A673 (cell line): ENCODE measurements at regions not wholly inside any gene's neighbourhood (a gene's known extent, or its start where the extent isn't known, plus 50 kb on each side); places are given as distances from the start of the nearest gene placed in this dataset.

ENCODE experiments used
- EZH2 ChIP-seq: fragments of 200-600 bp; sonication (generic); IDR thresholded peaks from 2 replicates; pipeline ENCODE4 v1.6.1; 2017; ENCODE audit warnings: borderline replicate concordance, low read depth, mild to moderate bottlenecking, mixed read lengths, antibody characterized with exemption, low read length; ENCODE audit not compliant: poor library complexity, severe bottlenecking
- TF ChIP-seq, protein P1 (sequence below): fragments of 300-800, 200-600 bp; sonication (generic); conservative IDR thresholded peaks from 2 replicates; pipeline ENCODE4 v1.5.1; 2017; ENCODE audit warnings: low read depth, mild to moderate bottlenecking, antibody characterized with exemption, low read length, moderate library complexity, mixed read lengths

DNA sequence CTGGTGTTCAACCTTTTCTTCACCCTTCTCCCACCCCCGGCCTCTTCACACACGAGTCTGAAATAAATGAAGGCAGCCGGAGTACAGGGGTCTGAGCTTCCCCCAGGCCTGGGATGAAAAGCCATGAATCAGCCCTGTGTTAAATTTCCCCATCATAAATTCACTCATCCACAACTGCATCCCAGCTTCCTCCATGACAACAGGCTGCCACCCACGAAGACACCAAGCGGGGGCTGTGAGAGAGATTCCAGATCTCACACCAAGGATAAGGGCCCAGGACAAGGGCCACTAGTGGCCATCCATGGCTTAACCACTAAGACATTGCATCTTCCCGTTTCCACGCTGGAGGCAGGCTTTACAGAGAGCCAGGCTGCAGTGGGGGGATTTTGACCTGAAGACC, 93.9 kb upstream of the NCOR2 start:
- TF ChIP-seq, protein P1, sequence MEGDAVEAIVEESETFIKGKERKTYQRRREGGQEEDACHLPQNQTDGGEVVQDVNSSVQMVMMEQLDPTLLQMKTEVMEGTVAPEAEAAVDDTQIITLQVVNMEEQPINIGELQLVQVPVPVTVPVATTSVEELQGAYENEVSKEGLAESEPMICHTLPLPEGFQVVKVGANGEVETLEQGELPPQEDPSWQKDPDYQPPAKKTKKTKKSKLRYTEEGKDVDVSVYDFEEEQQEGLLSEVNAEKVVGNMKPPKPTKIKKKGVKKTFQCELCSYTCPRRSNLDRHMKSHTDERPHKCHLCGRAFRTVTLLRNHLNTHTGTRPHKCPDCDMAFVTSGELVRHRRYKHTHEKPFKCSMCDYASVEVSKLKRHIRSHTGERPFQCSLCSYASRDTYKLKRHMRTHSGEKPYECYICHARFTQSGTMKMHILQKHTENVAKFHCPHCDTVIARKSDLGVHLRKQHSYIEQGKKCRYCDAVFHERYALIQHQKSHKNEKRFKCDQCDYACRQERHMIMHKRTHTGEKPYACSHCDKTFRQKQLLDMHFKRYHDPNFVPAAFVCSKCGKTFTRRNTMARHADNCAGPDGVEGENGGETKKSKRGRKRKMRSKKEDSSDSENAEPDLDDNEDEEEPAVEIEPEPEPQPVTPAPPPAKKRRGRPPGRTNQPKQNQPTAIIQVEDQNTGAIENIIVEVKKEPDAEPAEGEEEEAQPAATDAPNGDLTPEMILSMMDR: no peak
- no peak for TF ChIP-seq EZH2
